HL-60 (cell line): ENCODE measurements at regions not wholly inside any gene's neighbourhood (a gene's known extent, or its start where the extent isn't known, plus 50 kb on each side); places are given as distances from the start of the nearest gene placed in this dataset.

ENCODE experiments used
- CTCF ChIP-seq: IDR thresholded peaks from one replicate; pipeline ENCODE4 v1.5.1; 2011; ENCODE audit warnings: low read length, control low read depth, inconsistent platforms; ENCODE audit not compliant: insufficient read depth
- POLR2AphosphoS5 ChIP-seq: IDR thresholded peaks from 2 replicates; pipeline ENCODE4 v1.6.1; 2012; ENCODE audit warnings: low read depth

GRCh38 chr1:4219111-4219510 lies 319.0 kb upstream of the C1orf174 start:
- TF ChIP-seq CTCF (no peak), POLR2AphosphoS5 (no peak)
